Panc1 (cell line): ENCODE measurements at regions not wholly inside any gene's neighbourhood (a gene's known extent, or its start where the extent isn't known, plus 50 kb on each side); places are given as distances from the start of the nearest gene placed in this dataset.

Source experiments
- POLR2AphosphoS5 ChIP-seq: IDR thresholded peaks from 2 replicates; pipeline ENCODE4 v1.6.1; 2012; ENCODE audit warnings: mild to moderate bottlenecking, low read depth, low read length, moderate library complexity
- SIN3A ChIP-seq: IDR thresholded peaks from 2 replicates; pipeline ENCODE4 v1.6.1; 2012; ENCODE audit warnings: low read depth, mild to moderate bottlenecking, low read length, moderate library complexity, borderline replicate concordance; ENCODE audit not compliant: insufficient read depth
- TF ChIP-seq, protein P1 (sequence below): fragments of 450-650 bp; IDR thresholded peaks from 2 replicates; pipeline ENCODE4 v1.5.1; 2017; ENCODE audit warnings: mild to moderate bottlenecking

DNA sequence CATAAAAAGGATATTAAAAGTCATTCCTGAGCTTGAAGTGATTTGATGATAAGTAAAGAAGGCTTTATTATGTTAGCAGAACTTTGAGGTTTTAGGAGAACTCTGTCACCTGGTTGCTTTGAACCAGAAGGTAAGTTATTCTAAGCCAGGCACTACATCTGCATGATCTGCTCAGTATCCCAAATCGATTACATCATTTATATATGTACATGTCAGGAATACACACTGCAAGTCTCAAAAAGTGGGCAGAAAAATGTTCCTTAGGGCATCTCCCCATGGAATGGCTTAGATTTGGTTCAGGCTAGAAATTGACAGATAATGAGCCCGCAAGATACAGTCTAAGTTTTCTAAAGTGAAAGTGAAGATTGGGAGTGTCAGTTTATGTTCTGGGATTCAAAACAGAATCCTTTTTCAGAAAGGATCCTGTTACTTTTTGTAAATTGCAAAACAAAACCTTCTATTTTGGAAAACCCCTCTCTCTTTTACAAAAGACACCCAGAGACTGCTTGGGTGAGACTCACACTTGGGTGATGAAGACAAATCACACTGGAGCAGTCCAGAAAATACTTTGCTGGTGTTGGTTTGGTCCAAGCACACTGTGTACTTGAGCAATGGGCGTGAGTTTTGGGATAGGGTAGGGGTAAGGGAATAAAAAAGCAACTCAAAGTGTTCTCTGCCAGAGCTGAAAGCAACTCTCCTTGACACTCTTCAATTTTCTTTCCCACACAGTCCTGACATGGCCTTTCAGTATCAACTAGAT, 114.5 kb downstream of the FOXD1 start:
- TF ChIP-seq POLR2AphosphoS5: no peak
- TF ChIP-seq, protein P1, sequence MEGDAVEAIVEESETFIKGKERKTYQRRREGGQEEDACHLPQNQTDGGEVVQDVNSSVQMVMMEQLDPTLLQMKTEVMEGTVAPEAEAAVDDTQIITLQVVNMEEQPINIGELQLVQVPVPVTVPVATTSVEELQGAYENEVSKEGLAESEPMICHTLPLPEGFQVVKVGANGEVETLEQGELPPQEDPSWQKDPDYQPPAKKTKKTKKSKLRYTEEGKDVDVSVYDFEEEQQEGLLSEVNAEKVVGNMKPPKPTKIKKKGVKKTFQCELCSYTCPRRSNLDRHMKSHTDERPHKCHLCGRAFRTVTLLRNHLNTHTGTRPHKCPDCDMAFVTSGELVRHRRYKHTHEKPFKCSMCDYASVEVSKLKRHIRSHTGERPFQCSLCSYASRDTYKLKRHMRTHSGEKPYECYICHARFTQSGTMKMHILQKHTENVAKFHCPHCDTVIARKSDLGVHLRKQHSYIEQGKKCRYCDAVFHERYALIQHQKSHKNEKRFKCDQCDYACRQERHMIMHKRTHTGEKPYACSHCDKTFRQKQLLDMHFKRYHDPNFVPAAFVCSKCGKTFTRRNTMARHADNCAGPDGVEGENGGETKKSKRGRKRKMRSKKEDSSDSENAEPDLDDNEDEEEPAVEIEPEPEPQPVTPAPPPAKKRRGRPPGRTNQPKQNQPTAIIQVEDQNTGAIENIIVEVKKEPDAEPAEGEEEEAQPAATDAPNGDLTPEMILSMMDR: no peak
- no peak for TF ChIP-seq SIN3A
